ENCODE measurements at regions not wholly inside any gene's neighbourhood (a gene's known extent, or its start where the extent isn't known, plus 50 kb on each side); places are given as distances from the start of the nearest gene placed in this dataset.
"Not testable (repeated sequence)": the region's sequence is repeated elsewhere in the genome, so short reads cannot be mapped to it uniquely, and the experiment has no call there.

GRCh38 chr18:78818495-78818894 lies 161.1 kb upstream of the SALL3 start:
- Histone ChIP-seq H3K9me3 (ENCODE audit: insufficient read depth, low read depth, low read length) (no peaks in the 10 kb centered on the region), H3K9ac (ENCODE audit: low read depth, low read length) (no peak overlapping the region), H3K27ac (ENCODE audit: low read length) (no peak overlapping the region), H3K36me3 (ENCODE audit: insufficient read depth, low read depth, low read length) (no peaks in the 10 kb centered on the region), H3K27me3 (ENCODE audit: insufficient read depth, low read length) (peaks cover 22% of the 10 kb centered on the region), H3K4me3 (ENCODE audit: low read length) (no peak overlapping the region), H3K4me1 (ENCODE audit: insufficient read depth, low read length) (peaks cover 13% of the 10 kb centered on the region)

GRCh38 chr18:78818961-78819360 lies 160.7 kb upstream of the SALL3 start:
- H3K9me3 ChIP-seq (ENCODE audit: insufficient read depth, low read depth, low read length) = no peaks in the 10 kb centered on the region
- no peak overlapping the region for H3K27ac ChIP-seq (ENCODE audit: low read length)
- H3K27me3 ChIP-seq (ENCODE audit: insufficient read depth, low read length) = peaks cover 22% of the 10 kb centered on the region
- H3K36me3 ChIP-seq (ENCODE audit: insufficient read depth, low read depth, low read length) = no peaks in the 10 kb centered on the region
- peaks cover 8% of the 10 kb centered on the region; the same call in 1 of the 2 replicates for H3K4me1 ChIP-seq (ENCODE audit: insufficient read depth, low read length)
- H3K4me3 ChIP-seq (ENCODE audit: low read length) = no peak overlapping the region
- no peak overlapping the region for H3K9ac ChIP-seq (ENCODE audit: low read depth, low read length)

- H3K9me3 ChIP-seq (ENCODE audit: insufficient read depth, low read depth, low read length) = no peaks in the 10 kb centered on the region
Observed at GRCh38 chr18:78820161-78820834, 159.3 kb upstream of the SALL3 start.

GRCh38 chr18:78821396-78821795 lies 158.2 kb upstream of the SALL3 start:
- H3K4me3 ChIP-seq (ENCODE audit: low read length) = no peak overlapping the region
- H3K27ac ChIP-seq (ENCODE audit: low read length) = no peak overlapping the region
- H3K27me3 ChIP-seq (ENCODE audit: insufficient read depth, low read length) = peaks cover 3% of the 10 kb centered on the region; the same call in 1 of the 2 replicates
- H3K9me3 ChIP-seq (ENCODE audit: insufficient read depth, low read depth, low read length) = no peaks in the 10 kb centered on the region
- H3K36me3 ChIP-seq (ENCODE audit: insufficient read depth, low read depth, low read length) = no peaks in the 10 kb centered on the region
- no peaks in the 10 kb centered on the region for H3K4me1 ChIP-seq (ENCODE audit: insufficient read depth, low read length)
- no peak overlapping the region for H3K9ac ChIP-seq (ENCODE audit: low read depth, low read length)

More at GRCh38 chr18:78820161-78820834, 159.3 kb upstream of the SALL3 start:
- Histone ChIP-seq H3K36me3 (ENCODE audit: insufficient read depth, low read depth, low read length) (no peaks in the 10 kb centered on the region), H3K27me3 (ENCODE audit: insufficient read depth, low read length) (peaks cover 13% of the 10 kb centered on the region; the same call in 1 of the 2 replicates), H3K4me1 (ENCODE audit: insufficient read depth, low read length) (no peaks in the 10 kb centered on the region), H3K27ac (ENCODE audit: low read length) (no peak overlapping the region), H3K4me3 (ENCODE audit: low read length) (no peak overlapping the region), H3K9ac (ENCODE audit: low read depth, low read length) (no peak overlapping the region)

GRCh38 chr18:78822171-78822948 lies 157.3 kb upstream of the SALL3 start:
- Histone ChIP-seq H3K27me3 (ENCODE audit: insufficient read depth, low read length) (no peaks in the 10 kb centered on the region), H3K9me3 (ENCODE audit: insufficient read depth, low read depth, low read length) (no peaks in the 10 kb centered on the region), H3K9ac (ENCODE audit: low read depth, low read length) (no peak overlapping the region), H3K27ac (ENCODE audit: low read length) (no peak overlapping the region), H3K36me3 (ENCODE audit: insufficient read depth, low read depth, low read length) (no peaks in the 10 kb centered on the region), H3K4me3 (ENCODE audit: low read length) (no peak overlapping the region), H3K4me1 (ENCODE audit: insufficient read depth, low read length) (no peaks in the 10 kb centered on the region)

GRCh38 chr18:78822949-78823285 lies 156.7 kb upstream of the SALL3 start:
- Histone ChIP-seq H3K9me3 (ENCODE audit: insufficient read depth, low read depth, low read length) (no peaks in the 10 kb centered on the region), H3K27me3 (ENCODE audit: insufficient read depth, low read length) (no peaks in the 10 kb centered on the region), H3K4me3 (ENCODE audit: low read length) (no peak overlapping the region), H3K9ac (ENCODE audit: low read depth, low read length) (no peak overlapping the region), H3K27ac (ENCODE audit: low read length) (no peak overlapping the region), H3K4me1 (ENCODE audit: insufficient read depth, low read length) (no peaks in the 10 kb centered on the region), H3K36me3 (ENCODE audit: insufficient read depth, low read depth, low read length) (no peaks in the 10 kb centered on the region)

- H3K27ac ChIP-seq (ENCODE audit: low read length) = no peak overlapping the region
- no peaks in the 10 kb centered on the region for H3K4me1 ChIP-seq (ENCODE audit: insufficient read depth, low read length)
- no peaks in the 10 kb centered on the region for H3K36me3 ChIP-seq (ENCODE audit: insufficient read depth, low read depth, low read length)
- H3K9ac ChIP-seq (ENCODE audit: low read depth, low read length) = no peak overlapping the region
- no peaks in the 10 kb centered on the region for H3K9me3 ChIP-seq (ENCODE audit: insufficient read depth, low read depth, low read length)
- no peaks in the 10 kb centered on the region for H3K27me3 ChIP-seq (ENCODE audit: insufficient read depth, low read length)
- no peak overlapping the region for H3K4me3 ChIP-seq (ENCODE audit: low read length)
Observed at GRCh38 chr18:78825168-78825567, 154.4 kb upstream of the SALL3 start.

GRCh38 chr18:78826631-78827030 lies 153.0 kb upstream of the SALL3 start:
- no peak overlapping the region for H3K4me3 ChIP-seq (ENCODE audit: low read length)
- no peaks in the 10 kb centered on the region for H3K36me3 ChIP-seq (ENCODE audit: insufficient read depth, low read depth, low read length)
- H3K9ac ChIP-seq (ENCODE audit: low read depth, low read length) = no peak overlapping the region
- no peak overlapping the region for H3K27ac ChIP-seq (ENCODE audit: low read length)
- no peaks in the 10 kb centered on the region for H3K27me3 ChIP-seq (ENCODE audit: insufficient read depth, low read length)
- H3K4me1 ChIP-seq (ENCODE audit: insufficient read depth, low read length) = no peaks in the 10 kb centered on the region
- H3K9me3 ChIP-seq (ENCODE audit: insufficient read depth, low read depth, low read length) = no peaks in the 10 kb centered on the region

GRCh38 chr18:78827141-78827540 lies 152.5 kb upstream of the SALL3 start:
- H3K27me3 ChIP-seq (ENCODE audit: insufficient read depth, low read length) = no peaks in the 10 kb centered on the region

GRCh38 chr18:78828131-78828530 lies 151.5 kb upstream of the SALL3 start:
- Histone ChIP-seq H3K27ac (ENCODE audit: low read length) (no peak overlapping the region), H3K9me3 (ENCODE audit: insufficient read depth, low read depth, low read length) (no peaks in the 10 kb centered on the region), H3K27me3 (ENCODE audit: insufficient read depth, low read length) (no peaks in the 10 kb centered on the region), H3K4me3 (ENCODE audit: low read length) (no peak overlapping the region), H3K4me1 (ENCODE audit: insufficient read depth, low read length) (no peaks in the 10 kb centered on the region), H3K9ac (ENCODE audit: low read depth, low read length) (no peak overlapping the region), H3K36me3 (ENCODE audit: insufficient read depth, low read depth, low read length) (no peaks in the 10 kb centered on the region)

More at GRCh38 chr18:78827141-78827540, 152.5 kb upstream of the SALL3 start:
- H3K4me1 ChIP-seq (ENCODE audit: insufficient read depth, low read length) = no peaks in the 10 kb centered on the region
- no peak overlapping the region for H3K9ac ChIP-seq (ENCODE audit: low read depth, low read length)
- H3K27ac ChIP-seq (ENCODE audit: low read length) = no peak overlapping the region
- H3K4me3 ChIP-seq (ENCODE audit: low read length) = no peak overlapping the region
- H3K9me3 ChIP-seq (ENCODE audit: insufficient read depth, low read depth, low read length) = no peaks in the 10 kb centered on the region
- H3K36me3 ChIP-seq (ENCODE audit: insufficient read depth, low read depth, low read length) = no peaks in the 10 kb centered on the region

- H3K27me3 ChIP-seq (ENCODE audit: insufficient read depth, low read length); H3K27ac ChIP-seq (ENCODE audit: low read length); H3K4me3 ChIP-seq (ENCODE audit: low read length); H3K36me3 ChIP-seq (ENCODE audit: insufficient read depth, low read depth, low read length); H3K4me1 ChIP-seq (ENCODE audit: insufficient read depth, low read length); H3K9ac ChIP-seq (ENCODE audit: low read depth, low read length); H3K9me3 ChIP-seq (ENCODE audit: insufficient read depth, low read depth, low read length): not testable (repeated sequence)
Observed at GRCh38 chr18:78829026-78829425, 150.6 kb upstream of the SALL3 start.

GRCh38 chr18:78830161-78830560 lies 149.5 kb upstream of the SALL3 start:
- Histone ChIP-seq H3K27me3 (ENCODE audit: insufficient read depth, low read length) (no peaks in the 10 kb centered on the region), H3K9me3 (ENCODE audit: insufficient read depth, low read depth, low read length) (no peaks in the 10 kb centered on the region), H3K9ac (ENCODE audit: low read depth, low read length) (no peak overlapping the region), H3K36me3 (ENCODE audit: insufficient read depth, low read depth, low read length) (no peaks in the 10 kb centered on the region), H3K4me1 (ENCODE audit: insufficient read depth, low read length) (no peaks in the 10 kb centered on the region), H3K4me3 (ENCODE audit: low read length) (no peak overlapping the region), H3K27ac (ENCODE audit: low read length) (no peak overlapping the region)
